ENCODE measurements at regions not wholly inside any gene's neighbourhood (a gene's known extent, or its start where the extent isn't known, plus 50 kb on each side); places are given as distances from the start of the nearest gene placed in this dataset.
"Not testable (repeated sequence)": the region's sequence is repeated elsewhere in the genome, so short reads cannot be mapped to it uniquely, and the experiment has no call there.

GRCh38 chr18:22709288-22710060, 223.7 kb upstream of the RBBP8 start:
- DNase-seq (ENCODE audit: low spot score in 2 of 2), result no peak
- intact Hi-C loops (cut with DNase I; ENCODE audit: low total_unique reads), result no loop called here
- TF ChIP-seq POLR2A (IDR thresholded peaks at IDR 0.05) (no peak), CTCF (IDR thresholded peaks at IDR 0.05) (no peak)
- 65 to 73% methylated on average over 5 of the region's 5 CpGs for whole genome bisulfite sequencing, 2 donors
- no peak overlapping the region for H3K4me3 ChIP-seq (ENCODE audit: low read depth, poor library complexity, severe bottlenecking)

DNA sequence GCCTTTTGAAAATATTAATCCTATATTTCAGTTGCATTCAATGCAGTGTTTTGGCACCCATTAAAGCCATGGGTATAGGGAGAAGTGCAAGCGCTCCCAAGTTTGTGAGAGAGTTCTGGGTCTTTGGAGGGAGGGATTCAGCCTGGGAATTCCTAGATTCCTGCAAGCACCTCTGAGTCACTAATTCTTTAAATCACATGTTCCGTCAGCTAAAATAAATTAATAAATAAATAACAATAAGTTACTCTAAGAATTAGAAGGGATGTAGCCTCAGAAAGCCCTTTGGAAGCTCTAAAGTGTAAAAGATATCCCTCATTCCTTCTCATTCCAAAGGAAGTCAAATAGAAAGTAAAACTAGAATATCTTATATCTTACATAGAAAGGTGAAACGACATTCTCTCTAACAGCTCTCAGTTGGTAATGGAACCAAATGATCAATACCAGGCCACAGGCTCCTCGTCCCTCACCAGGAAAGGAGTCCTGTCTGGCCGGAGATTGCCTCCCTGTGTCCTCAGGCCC, 222.4 kb upstream of the RBBP8 start:
- TF ChIP-seq CTCF (IDR thresholded peaks at IDR 0.05), result no peak
- H3K4me3 ChIP-seq (ENCODE audit: low read depth, poor library complexity, severe bottlenecking), result no peak overlapping the region
- WGBS, 2 donors, result 37 to 47% methylated on average over 5 of the region's 5 CpGs
- no peak for DNase-seq (ENCODE audit: low spot score in 2 of 2)
- intact Hi-C loops (cut with DNase I; ENCODE audit: low total_unique reads), result no loop called here

GRCh38 chr18:22711192-22711685, 221.9 kb upstream of the RBBP8 start:
- no peak for DNase-seq (ENCODE audit: low spot score in 2 of 2)
- WGBS, 2 donors, result 36% methylated on average over 7 of the region's 7 CpGs
- no peak overlapping the region for H3K4me3 ChIP-seq (ENCODE audit: low read depth, poor library complexity, severe bottlenecking)
- intact Hi-C loops (cut with DNase I; ENCODE audit: low total_unique reads), result no loop called here
- TF ChIP-seq CTCF (IDR thresholded peaks at IDR 0.05), result no peak
- TF ChIP-seq POLR2A (IDR thresholded peaks at IDR 0.05), result no peak

DNA sequence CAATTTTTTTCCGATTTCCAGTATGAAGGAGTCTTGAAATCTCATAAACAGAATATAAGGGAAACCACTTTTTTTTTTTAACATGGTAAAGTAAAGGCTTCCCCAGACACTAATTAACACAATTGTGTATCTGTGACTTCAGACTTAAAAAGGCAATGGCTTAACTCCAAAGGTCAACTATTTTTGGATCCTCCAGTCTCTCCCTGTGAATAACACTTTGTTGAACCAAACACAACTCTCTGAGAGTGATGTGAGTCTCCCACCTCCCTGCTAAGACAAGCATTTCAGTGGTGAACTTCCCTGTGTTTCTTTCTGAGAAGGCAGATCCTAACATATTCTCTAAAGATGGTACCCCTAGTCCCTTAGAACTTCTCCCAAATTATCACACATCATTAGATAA, 219.6 kb upstream of the RBBP8 start:
- H3K4me3 ChIP-seq (ENCODE audit: low read depth, poor library complexity, severe bottlenecking), result no peak overlapping the region
- no peak for DNase-seq (ENCODE audit: low spot score in 2 of 2)
- WGBS, 2 donors, result 59 to 61% methylated on average over 1 of the region's 1 CpG
- TF ChIP-seq POLR2A (IDR thresholded peaks at IDR 0.05) (no peak), CTCF (IDR thresholded peaks at IDR 0.05) (no peak)
- intact Hi-C loops (cut with DNase I; ENCODE audit: low total_unique reads), result no loop called here

DNA sequence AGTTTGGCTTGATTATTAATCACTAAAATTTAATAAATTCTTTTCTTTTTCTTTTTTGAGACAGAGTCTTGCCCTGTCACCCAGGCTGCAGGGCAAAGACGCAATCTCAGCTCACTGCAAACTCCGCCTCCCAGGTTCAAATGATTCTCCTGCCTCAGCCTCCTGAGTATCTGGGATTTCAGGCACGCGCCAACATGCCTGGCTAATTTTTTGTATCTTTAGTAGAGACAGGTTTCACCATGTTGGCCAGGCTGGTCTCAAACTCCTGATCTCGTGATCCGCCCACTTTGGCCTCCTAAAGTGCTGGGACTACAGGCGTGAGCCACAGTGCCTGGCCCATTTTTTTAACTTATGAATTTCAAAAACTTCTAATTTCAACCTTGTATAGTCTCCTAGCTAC, 215.6 kb upstream of the RBBP8 start:
- 66 to 81% methylated on average over 7 of the region's 7 CpGs for WGBS, 2 donors
- intact Hi-C loops (cut with DNase I; ENCODE audit: low total_unique reads); DNase-seq (ENCODE audit: low spot score in 2 of 2); H3K4me3 ChIP-seq (ENCODE audit: low read depth, poor library complexity, severe bottlenecking): not testable (repeated sequence)

DNA sequence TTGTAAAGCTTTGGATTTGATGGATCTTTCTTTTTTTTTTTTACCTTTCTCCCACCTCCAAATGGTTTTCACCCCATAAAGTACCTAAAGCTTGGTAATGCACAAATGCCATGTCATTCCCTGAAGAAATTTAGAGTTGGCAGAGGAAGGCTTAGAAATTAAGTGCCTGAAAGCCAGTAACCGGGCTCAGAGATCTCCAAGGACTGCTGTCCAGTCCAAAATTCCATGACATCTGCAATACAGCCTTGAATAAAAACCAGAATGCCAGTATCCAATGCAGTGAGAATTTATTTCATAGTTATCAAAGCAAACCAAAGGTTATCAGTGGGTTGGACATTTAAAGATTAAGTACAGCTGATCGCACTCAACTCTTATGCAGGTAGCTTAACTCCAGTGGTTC, 209.9 kb upstream of the RBBP8 start:
- intact Hi-C loops (cut with DNase I; ENCODE audit: low total_unique reads), result no loop called here
- WGBS, 2 donors, result 82 to 88% methylated on average over 2 of the region's 2 CpGs
- TF ChIP-seq POLR2A (IDR thresholded peaks at IDR 0.05) (no peak), CTCF (IDR thresholded peaks at IDR 0.05) (no peak)
- no peak for DNase-seq (ENCODE audit: low spot score in 2 of 2)
- H3K4me3 ChIP-seq (ENCODE audit: low read depth, poor library complexity, severe bottlenecking), result no peak overlapping the region

Data from lower leg skin (tissue), 4 donors.